ENCODE measurements at regions not wholly inside any gene's neighbourhood (a gene's known extent, or its start where the extent isn't known, plus 50 kb on each side); places are given as distances from the start of the nearest gene placed in this dataset.

- no peak for TF ChIP-seq POLR2A (IDR thresholded peaks at IDR 0.05)
- TF ChIP-seq CTCF (IDR thresholded peaks at IDR 0.05): no peak
Measured at GRCh38 chr5:119300311-119300670, 55.5 kb upstream of the TNFAIP8 start.

All from Peyer's patch (tissue), 4 donors.